Neural progenitor cell (in vitro differentiated cells): ENCODE measurements at regions not wholly inside any gene's neighbourhood (a gene's known extent, or its start where the extent isn't known, plus 50 kb on each side); places are given as distances from the start of the nearest gene placed in this dataset.

Source experiments
- DNase-seq: peaks from one replicate; pipeline ENCODE4 v3.0.0-alpha.2; 2016; ENCODE audit warnings: low spot score
- H2AFZ ChIP-seq: fragments of 200-600 bp; sonication (generic); replicated peaks from 2 replicates; pipeline ENCODE4 v1.6.1; 2016; ENCODE audit warnings: antibody characterized with exemption
- H3F3A ChIP-seq: fragments of 200-600 bp; sonication (generic); 2 replicates; pipeline ENCODE4 v1.6.1; 2016; ENCODE audit warnings: antibody characterized with exemption, low read depth
- H3K27ac ChIP-seq: fragments of 200-600 bp; sonication (generic); 2 replicates; pipeline ENCODE4 v1.5.1; 2016; ENCODE audit warnings: mild to moderate bottlenecking
- H3K27me3 ChIP-seq: fragments of 200-600 bp; sonication (generic); 2 replicates; pipeline ENCODE4 v1.6.1; 2016; ENCODE audit warnings: mild to moderate bottlenecking, moderate library complexity
- H3K36me3 ChIP-seq: fragments of 200-600 bp; sonication (generic); 2 replicates; pipeline ENCODE4 v1.5.1; 2016
- H3K4me1 ChIP-seq: fragments of 200-600 bp; sonication (generic); 2 replicates; pipeline ENCODE4 v1.6.1; 2016; ENCODE audit warnings: mixed run types
- H3K4me2 ChIP-seq: fragments of 200-600 bp; sonication (generic); 2 replicates; pipeline ENCODE4 v1.6.1; 2016
- H3K4me3 ChIP-seq: fragments of 200-600 bp; sonication (generic); 2 replicates; pipeline ENCODE4 v1.5.1; 2016
- H3K79me2 ChIP-seq: fragments of 200-600 bp; sonication (generic); 2 replicates; pipeline ENCODE4 v1.6.1; 2016; ENCODE audit warnings: low read depth
- H3K9ac ChIP-seq: fragments of 200-600 bp; sonication (generic); 2 replicates; pipeline ENCODE4 v1.6.1; 2016
- H3K9me3 ChIP-seq: fragments of 200-600 bp; sonication (generic); 2 replicates; pipeline ENCODE4 v1.5.1; 2016; ENCODE audit warnings: low read depth
- H4K20me1 ChIP-seq: fragments of 200-600 bp; sonication (generic); 2 replicates; pipeline ENCODE4 v1.6.1; 2016; ENCODE audit warnings: low read depth
- H3K27ac Mint-ChIP-seq: 3 replicates; pipeline ENCODE4 v1.8.0; 2021; ENCODE audit warnings: mixed read lengths
- H3K27me3 Mint-ChIP-seq: 2 replicates; pipeline ENCODE4 v1.8.0; 2022; ENCODE audit warnings: low read depth, mild to moderate bottlenecking, inconsistent platforms, moderate library complexity, mixed read lengths; ENCODE audit not compliant: insufficient read depth
- H3K36me3 Mint-ChIP-seq: 3 replicates; pipeline ENCODE4 v1.8.0; 2021; ENCODE audit warnings: mixed read lengths
- H3K4me1 Mint-ChIP-seq: 3 replicates; pipeline ENCODE4 v1.8.0; 2021; ENCODE audit warnings: mixed read lengths
- H3K4me3 Mint-ChIP-seq: 3 replicates; pipeline ENCODE4 v1.8.0; 2021; ENCODE audit warnings: mild to moderate bottlenecking, moderate library complexity, mixed read lengths
- H3K9me3 Mint-ChIP-seq: 3 replicates; pipeline ENCODE4 v1.8.0; 2020; ENCODE audit warnings: mixed read lengths
- CTCF ChIP-seq: fragments of 200-600 bp; sonication (generic); IDR thresholded peaks from 2 replicates; pipeline ENCODE4 v1.5.1; 2017; ENCODE audit warnings: antibody characterized with exemption, mild to moderate bottlenecking
- EZH2 ChIP-seq: fragments of 200-600 bp; sonication (generic); IDR thresholded peaks from 2 replicates; pipeline ENCODE4 v1.6.1; 2017; ENCODE audit warnings: antibody characterized with exemption, mild to moderate bottlenecking, moderate library complexity
- EZH2phosphoT487 ChIP-seq: fragments of 200-600 bp; sonication (generic); IDR thresholded peaks from 2 replicates; pipeline ENCODE4 v1.6.1; 2017; ENCODE audit warnings: antibody characterized with exemption

DNA sequence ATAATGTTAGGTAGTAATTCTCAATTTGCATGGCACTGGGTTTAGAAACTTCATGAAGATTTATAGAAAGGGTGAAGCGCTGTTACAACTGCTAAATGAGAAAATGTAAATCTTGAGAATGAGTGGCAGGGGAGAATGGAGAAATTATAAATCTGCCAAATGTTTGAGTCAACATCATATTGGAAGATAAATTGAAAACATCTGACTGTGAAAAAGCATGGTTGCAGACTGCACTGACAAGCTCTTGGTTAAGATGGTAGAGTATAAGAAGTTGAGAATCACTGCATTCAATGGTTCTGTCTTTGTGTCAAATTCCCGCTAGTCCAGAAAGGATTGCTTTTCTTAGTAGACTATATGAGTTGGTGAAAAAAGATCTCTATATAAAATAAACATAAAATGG lies 113.3 kb upstream of the DUSP10 start:
- Histone ChIP-seq H2AFZ (no peak overlapping the region), H3K27ac (no peak overlapping the region), H4K20me1 (no peaks in the 10 kb centered on the region), H3F3A (no peaks in the 10 kb centered on the region), H3K9me3 (no peaks in the 10 kb centered on the region), H3K4me3 (no peak overlapping the region), H3K36me3 (no peaks in the 10 kb centered on the region), H3K79me2 (no peaks in the 10 kb centered on the region), H3K27me3 (no peaks in the 10 kb centered on the region), H3K9ac (no peak overlapping the region), H3K4me2 (no peak overlapping the region), H3K4me1 (no peaks in the 10 kb centered on the region)
- no peak for TF ChIP-seq CTCF
- no peak for DNase-seq
- Mint-ChIP-seq H3K4me3 (no peak overlapping the region), H3K27ac (no peak overlapping the region), H3K4me1 (no peaks in the 10 kb centered on the region), H3K36me3 (no peaks in the 10 kb centered on the region), H3K9me3 (no peaks in the 10 kb centered on the region), H3K27me3 (no peaks in the 10 kb centered on the region)

DNA sequence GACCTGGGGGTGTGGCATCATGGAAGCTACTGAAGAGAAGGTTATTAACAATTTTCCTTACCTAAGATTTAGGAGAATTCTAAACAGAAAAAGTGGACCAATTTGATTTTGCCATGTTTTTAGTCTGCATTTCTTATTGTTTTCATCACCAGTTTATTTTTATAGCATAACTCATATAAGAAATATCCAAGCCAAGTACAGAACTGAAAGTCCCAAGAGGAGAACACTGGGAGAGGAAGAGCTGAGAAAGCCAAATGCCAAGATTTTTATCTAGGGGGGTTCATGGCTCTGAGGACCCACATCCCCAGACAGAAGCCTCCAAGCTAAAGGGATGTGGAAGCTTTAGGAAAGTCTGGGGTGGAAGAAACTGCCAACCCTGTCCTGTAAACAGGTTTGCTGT lies 109.4 kb upstream of the DUSP10 start:
- no peaks in the 10 kb centered on the region for H3F3A ChIP-seq
- H3K4me3 ChIP-seq: no peak overlapping the region
- no peak overlapping the region for H3K4me2 ChIP-seq
- Mint-ChIP-seq H3K9me3 (peaks cover 2% of the 10 kb centered on the region), H3K27me3 (no peaks in the 10 kb centered on the region), H3K4me1 (no peaks in the 10 kb centered on the region), H3K4me3 (no peak overlapping the region), H3K27ac (no peak overlapping the region), H3K36me3 (no peaks in the 10 kb centered on the region)
- no peak overlapping the region for H3K27ac ChIP-seq
- no peaks in the 10 kb centered on the region for H3K36me3 ChIP-seq
- no peaks in the 10 kb centered on the region for H3K9me3 ChIP-seq
- H3K79me2 ChIP-seq: no peaks in the 10 kb centered on the region
- TF ChIP-seq EZH2 (no peak), EZH2phosphoT487 (no peak), CTCF (no peak)
- H3K27me3 ChIP-seq: no peaks in the 10 kb centered on the region
- no peak overlapping the region for H2AFZ ChIP-seq
- DNase-seq: no peak
- H4K20me1 ChIP-seq: no peaks in the 10 kb centered on the region
- H3K9ac ChIP-seq: no peak overlapping the region
- H3K4me1 ChIP-seq: no peaks in the 10 kb centered on the region

DNA sequence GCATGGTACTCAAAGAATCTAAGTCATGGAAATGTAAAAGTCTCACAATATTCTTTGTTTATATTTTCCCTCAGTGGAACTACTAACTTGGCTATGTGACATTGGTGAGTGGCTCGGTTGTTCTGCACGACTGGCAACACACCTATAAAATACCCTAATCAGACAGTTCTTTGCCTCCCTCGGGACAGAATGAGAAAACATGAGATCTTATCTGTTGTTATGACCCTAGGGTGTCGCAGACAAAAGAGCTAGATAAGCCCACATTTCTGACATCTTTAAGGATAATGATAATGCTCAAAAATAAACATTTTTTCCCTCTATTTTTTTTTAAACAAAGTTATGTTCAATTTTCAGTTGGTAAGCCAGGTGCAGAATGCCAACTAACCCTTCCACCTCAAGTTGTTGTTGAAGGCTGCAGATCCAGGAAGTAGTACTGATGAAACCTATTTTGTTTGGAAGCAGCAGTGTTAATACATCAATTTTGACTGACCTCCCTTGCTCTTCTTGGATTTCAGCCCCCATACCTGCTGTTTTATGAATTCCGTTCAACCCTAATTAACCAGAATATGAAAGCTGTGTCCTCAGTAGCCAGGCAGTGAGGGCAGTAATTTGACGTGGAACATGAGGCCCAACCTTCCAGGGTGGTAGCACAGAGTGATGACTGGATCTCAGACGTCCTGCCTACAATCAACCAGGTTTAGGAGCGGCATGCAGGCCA lies 108.7 kb upstream of the DUSP10 start:
- peaks cover 2% of the 10 kb centered on the region for H3K9me3 Mint-ChIP-seq
- no peak overlapping the region for H3K27ac Mint-ChIP-seq
- no peak overlapping the region for H2AFZ ChIP-seq
- TF ChIP-seq EZH2phosphoT487 (no peak), EZH2 (no peak), CTCF (no peak)
- no peaks in the 10 kb centered on the region for H3K4me1 ChIP-seq
- DNase-seq: no peak
- no peak overlapping the region for H3K27ac ChIP-seq
- no peak overlapping the region for H3K4me3 ChIP-seq
- H3K79me2 ChIP-seq: no peaks in the 10 kb centered on the region
- no peaks in the 10 kb centered on the region for H3K9me3 ChIP-seq
- no peaks in the 10 kb centered on the region for H3K4me1 Mint-ChIP-seq
- no peak overlapping the region for H3K4me2 ChIP-seq
- no peaks in the 10 kb centered on the region for H3K27me3 ChIP-seq
- no peaks in the 10 kb centered on the region for H3K36me3 Mint-ChIP-seq
- H3F3A ChIP-seq: no peaks in the 10 kb centered on the region
- H3K9ac ChIP-seq: no peak overlapping the region
- H3K27me3 Mint-ChIP-seq: no peaks in the 10 kb centered on the region
- no peaks in the 10 kb centered on the region for H4K20me1 ChIP-seq
- H3K36me3 ChIP-seq: no peaks in the 10 kb centered on the region
- H3K4me3 Mint-ChIP-seq: no peak overlapping the region
